Iris pigment epithelial cell (primary cell): ENCODE measurements at regions not wholly inside any gene's neighbourhood (a gene's known extent, or its start where the extent isn't known, plus 50 kb on each side); places are given as distances from the start of the nearest gene placed in this dataset.
"Not testable (repeated sequence)": the region's sequence is repeated elsewhere in the genome, so short reads cannot be mapped to it uniquely, and the experiment has no call there.

Source experiments
- DNase-seq: peaks from one replicate; pipeline ENCODE4 v3.0.0-alpha.2; 2011; ENCODE audit warnings: low read depth

DNA sequence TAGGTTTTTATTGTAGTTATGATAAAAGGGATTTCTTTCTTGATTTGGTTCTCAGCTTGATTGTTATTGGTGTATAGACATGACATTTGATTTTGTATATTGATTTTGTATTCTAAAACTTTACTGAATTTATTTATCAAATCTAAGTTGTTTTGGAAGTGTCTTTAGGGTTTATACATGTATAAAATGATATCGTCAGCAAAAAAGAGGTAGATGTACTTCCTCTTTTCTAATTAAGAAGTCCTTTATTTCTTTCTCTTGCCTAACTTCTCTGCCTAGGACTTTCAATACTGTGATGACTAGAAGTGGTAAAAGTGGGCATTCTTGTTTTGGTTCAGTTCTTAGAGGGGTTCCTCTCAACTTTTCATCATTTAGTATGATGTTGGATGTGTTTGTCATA lies 487.3 kb upstream of the KIF2B start:
- DNase-seq: no peak

DNA sequence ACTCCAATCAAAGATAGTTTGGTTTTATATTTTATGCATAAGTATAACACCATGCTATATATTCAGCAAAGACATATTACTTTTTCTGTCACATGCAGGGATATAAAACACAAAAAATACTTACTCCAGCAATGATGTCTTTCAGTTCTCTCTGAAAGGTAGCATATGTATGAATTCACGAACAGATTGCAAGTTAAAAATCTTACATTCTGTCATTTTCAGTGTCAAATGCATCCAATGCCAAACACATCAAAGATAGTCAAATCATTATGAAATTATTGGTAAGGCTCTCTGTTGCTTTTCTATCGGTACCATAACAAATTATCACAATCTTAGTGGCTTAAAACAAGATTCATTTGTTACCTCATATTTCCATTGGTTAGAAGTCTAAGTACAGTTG lies 492.0 kb upstream of the KIF2B start:
- DNase-seq: no peak

DNA sequence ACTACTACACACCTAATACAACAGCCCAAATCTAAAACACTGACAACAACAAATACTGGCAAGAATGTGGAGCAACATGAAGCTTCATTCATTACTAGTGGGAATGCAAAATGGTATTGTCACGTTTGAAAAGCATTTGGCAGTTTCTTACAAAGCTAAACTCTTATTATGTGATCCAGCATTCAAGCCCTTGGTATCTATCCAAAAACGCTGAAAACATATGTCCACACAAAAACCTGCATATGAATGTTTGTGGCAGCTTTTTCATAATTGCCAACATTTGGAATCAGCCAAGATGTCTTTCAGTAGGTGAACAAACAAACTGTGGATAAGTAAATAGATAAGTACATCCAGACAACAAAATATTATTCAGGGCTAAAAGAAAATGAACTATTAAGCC lies 501.1 kb upstream of the KIF2B start:
- DNase-seq: no peak

DNA sequence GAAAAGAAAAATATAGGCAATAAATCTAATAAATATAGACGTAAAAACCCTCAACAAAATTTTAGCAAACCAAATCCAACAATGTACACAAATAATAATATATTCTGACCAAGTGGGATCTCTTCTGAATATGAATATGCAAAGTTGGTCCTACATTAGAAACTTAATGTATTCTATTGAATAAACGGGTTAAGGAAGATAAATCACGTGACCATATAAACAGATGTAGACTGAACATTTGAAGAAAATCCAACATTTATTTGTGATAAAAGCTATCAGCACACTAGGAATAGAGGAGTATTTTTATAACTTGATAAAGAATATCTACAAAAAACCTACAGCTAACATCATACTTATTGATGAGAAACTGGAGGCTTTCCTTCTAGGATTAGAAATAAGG lies 502.8 kb upstream of the KIF2B start:
- DNase-seq: no peak

DNA sequence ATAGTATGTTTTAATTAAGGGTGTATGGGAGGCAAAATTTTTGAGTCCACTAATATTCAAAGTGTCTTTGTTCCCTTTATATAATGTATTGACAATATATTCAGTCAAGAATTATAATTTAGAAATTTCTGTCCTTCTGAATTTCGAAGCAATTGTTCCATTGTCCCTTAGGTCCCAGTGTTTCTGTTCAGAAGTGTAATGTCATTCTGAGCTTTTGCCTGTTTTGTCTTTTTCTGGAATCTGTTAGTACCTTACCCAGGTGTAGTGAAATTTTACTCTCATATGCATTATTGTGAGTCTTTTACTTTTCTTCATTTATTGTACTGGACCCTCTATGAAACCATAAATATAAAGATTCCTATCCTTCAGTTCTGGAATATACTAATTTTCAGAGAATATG lies 505.7 kb upstream of the KIF2B start:
- no peak for DNase-seq

DNA sequence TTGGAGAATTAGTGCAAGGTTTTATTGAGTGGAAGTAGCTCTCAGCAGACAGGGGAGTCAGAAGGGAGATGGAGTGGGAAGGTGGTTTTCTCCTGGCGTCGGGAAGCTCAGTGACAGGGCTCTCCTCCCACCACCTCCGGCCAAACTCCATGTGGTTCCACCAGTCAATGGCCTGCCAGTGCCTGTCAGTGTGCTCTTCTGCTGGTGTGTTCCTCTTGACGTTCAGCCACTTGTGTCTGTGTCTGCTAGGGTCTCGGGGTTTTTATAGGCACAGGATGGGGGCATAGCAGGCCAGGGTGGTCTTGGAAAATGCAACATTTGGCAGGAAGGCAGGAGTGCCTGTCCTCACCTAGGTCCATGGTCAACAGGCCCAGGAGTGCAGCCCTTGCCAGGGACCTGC lies 506.7 kb upstream of the KIF2B start:
- DNase-seq: no peak

DNA sequence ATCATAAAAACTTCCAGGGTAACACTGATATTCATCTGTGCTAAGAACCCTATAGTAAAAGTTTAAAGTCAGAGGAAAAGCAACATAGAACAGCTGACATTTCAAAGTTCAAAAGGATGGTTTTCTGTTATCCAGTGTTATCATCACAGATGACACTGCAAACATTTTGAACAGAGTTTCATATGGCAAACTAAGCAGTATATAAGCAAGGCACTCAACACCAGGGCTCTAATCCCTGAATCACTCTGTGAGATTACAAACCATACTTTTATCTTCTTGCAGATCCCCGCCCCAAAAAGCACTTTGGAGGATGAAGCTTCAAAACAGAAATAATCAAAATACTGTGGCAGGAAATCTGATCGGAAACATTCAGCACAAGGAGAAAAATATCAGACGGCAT lies 508.2 kb upstream of the KIF2B start:
- no peak for DNase-seq

DNA sequence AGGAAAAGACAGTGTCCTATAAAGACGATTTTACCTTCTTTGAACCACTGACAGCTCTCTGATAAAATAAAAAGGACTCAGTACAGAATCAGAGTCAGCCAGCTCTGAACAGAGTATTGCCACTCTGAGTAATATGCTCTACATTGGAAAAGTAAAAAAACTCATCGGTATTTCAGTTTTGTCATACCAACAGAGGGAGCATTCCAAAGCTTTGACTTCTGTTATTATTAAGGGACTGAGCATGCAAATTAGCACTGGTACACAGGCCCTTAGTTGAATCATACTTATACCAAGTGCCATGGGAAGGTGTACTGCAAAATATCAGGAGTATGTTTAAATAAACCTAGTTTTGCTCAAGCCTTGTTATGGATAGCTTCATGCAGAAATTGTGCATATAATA lies 509.0 kb upstream of the KIF2B start:
- no peak for DNase-seq

DNA sequence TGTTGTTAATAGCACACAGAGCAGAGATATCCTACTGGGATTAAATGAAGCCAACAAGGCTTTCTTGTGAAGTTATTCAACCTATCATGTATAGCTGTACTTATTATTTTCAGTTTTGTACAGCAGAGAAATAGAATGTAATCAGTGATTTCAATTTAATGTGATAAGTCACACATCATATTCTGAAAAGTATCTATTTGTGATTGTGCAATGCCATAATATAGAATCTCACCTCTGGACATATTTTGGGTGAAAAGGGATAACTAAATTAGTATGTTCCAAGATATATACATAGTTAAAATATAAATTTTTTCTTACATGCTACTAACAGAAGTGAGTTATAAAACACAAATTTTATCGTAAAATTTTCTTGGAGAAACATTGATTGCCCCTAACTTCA lies 544.3 kb upstream of the KIF2B start:
- no peak for DNase-seq

DNA sequence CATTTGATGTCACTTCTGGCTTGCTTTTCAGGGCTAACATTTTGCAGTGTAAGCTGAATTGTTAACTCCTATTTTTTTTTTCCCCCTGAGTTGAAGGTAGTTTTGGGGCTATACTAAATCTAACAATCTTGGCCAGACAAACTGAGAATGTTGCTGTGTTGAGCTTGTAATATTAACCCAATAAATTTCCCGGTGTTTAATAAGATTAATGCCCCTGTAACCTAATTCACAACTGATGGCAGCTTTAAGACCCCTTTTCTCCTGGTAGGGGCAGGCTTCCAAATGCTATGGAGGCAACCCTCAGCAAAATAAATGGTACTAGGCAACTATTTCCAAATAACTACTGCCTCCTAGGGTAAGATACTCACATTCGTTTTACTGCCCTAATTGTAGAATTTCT lies 549.6 kb upstream of the KIF2B start:
- DNase-seq: no peak

DNA sequence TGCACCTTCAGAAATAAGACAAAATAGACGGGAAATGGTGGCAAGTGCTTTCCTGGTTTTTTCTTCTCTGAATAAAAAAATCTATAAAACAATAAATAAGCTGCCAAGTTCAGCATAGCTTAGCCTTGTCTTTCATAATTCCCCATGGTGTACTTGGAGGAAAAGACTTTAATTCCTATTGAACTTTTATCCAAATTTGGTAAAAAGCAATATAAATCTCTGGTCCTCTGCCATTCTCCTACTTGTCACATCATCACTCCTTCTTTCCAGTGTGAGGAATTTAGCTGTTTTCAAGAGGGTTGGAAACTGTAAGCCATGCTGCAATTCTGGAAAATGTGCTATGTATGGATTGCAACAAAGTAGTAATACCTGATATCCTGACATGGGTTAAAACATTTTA lies 551.8 kb upstream of the KIF2B start:
- DNase-seq: no peak

DNA sequence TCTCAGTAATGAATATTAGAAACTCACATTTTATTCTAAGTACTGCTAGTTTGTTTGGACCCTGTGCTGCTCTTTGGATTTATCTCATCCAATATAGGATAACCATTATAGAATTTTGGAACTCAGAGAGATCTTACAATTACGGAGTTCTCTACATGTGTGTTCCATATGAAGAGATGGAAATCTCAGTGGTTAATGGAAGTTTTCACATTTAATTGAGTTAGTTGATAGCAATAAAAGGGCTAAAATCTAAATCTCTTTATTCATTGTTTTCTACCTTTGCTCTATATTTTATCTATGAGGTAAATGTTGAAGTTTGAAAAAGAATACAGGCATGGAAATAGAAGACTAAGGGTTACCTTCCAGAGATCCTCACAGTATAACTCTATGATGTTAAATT lies 558.0 kb upstream of the KIF2B start:
- no peak for DNase-seq

DNA sequence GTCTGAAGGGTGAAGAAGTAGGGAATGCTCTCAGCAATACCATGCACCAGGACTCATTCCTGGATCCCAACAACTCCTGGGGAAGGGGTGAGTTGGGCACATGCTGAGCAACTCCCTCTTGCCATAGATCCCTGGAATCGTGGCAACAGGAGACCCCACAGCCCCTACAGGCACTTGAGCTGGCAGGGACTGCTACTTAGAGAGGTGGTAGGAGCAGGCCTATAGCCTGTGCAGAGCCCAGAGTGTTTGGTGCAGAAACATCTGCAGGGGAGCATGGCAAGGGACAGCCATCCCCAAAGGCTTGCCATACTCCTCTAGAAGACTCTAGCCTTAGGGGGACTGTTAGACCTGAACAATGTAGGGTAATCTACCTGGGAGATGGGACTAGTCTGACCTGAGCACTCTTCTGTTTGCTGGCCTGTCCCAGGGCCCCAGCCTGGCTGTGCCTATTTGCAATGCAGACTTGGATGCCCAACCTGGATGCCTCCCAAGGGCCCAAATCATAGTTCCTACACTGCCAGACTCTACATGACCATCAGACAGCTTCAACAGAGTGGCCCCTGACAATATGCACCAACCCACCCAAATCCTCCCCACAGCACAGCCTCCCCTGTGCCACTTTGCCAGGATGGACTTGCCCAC lies 568.6 kb upstream of the KIF2B start:
- DNase-seq: no peak

DNA sequence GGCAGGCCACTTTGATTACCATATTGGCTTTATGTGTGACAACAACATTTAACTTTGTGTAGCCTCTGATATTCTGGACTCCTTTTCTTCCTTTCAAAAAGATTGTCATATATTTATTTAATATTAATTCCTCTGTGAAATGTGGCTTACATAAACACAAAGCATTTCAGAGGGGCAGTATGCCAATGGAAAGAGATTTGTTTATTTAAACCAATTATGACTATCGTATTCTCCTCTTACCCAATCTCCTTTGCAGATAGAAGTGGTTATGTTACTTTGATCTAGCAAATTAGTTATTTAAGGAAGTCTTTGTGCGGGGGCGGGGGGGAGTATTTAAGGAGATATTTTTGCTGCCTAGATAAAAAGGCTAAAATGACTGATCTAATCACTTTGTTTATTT lies 573.7 kb upstream of the KIF2B start:
- DNase-seq: no peak

DNA sequence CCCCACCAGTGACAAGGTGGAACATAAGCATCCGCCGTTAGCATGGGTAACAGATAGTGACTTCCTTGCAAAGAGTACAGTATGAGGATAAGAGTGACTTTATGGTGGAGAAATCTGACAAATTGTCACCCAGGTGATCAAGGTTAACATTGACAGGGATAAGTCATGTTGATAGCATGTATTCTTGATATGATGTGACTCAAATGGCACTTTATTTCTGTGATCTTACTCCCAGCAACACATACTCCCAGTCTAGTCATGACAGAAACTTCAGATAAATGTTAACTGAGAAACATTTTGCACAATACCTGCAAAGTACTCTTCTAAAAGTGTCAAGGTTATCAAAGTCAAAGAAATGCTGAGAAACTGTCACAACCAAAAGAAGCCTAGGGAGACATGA lies 588.6 kb upstream of the KIF2B start:
- no peak for DNase-seq

DNA sequence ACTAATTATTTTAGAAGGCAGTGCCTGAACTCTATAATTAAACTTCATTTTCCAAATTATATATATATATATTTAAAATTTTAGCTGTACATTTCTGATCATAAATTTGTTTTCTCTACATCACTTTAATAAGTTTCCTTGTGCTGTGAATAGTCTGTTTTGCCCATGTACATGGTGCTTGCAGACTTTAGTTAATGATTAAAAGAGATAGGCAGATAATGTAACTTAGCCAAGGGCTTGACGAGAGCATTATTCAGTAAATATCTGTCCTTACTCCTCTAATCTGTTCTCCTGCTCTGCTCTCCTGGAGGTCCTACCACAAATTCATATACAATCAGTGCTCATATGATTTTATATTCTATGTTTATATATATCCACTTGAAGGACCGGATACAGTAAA lies 595.2 kb upstream of the KIF2B start:
- no peak for DNase-seq

DNA sequence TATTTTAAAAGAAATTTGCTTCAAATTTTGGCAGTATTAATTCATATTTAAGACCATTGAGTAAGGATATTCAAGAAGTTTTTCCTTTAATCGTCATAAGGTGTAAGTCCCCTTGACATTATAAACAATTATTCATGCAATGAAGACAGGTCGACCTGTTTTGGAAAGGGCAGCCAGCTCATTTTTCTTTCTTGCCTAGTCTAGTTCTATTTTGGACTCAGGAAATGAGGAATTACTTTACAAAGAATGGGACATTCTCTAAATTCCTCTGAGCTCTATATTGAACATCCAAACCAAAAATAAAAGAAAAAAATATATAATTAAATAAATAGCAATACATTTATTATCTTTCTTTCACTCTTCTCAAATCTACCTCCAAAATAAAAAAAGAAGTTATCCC lies 595.6 kb upstream of the KIF2B start:
- DNase-seq: no peak

DNA sequence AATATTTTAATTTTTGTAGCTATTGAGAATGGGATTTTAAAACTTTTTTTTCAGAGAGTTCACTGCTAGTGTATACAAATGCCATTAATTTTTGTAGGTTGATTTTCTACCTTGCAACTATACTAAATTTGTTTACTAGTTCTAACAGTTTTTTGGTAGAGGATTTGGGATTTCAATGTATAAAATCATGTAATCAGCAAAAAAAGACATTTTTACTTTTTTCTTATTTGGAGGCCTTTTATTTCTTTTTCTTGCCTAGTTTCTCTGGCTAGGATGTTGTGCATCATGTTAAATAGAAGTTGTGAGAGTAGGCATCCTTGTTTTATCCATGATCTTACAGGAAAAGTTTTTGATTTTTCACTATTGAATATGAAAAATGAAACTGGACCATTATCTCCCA lies 602.9 kb upstream of the KIF2B start:
- no peak for DNase-seq

DNA sequence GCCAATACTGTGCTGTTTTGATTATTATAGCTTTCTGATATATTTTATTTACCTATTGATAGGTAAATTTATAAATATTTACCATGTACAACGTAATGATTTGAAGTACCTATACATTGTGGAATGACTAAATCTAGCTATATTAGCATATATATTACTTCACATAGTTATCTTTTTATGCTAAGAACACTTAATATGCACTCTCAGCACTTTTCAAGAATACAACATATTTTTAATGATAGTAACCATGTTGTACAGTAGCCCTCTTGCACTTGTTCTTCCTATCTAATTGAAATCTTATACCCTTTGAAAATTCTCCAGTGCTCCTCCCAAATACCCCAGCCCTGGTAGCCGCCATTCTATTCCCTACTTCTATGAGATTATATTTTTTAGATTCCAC lies 604.0 kb upstream of the KIF2B start:
- no peak for DNase-seq

DNA sequence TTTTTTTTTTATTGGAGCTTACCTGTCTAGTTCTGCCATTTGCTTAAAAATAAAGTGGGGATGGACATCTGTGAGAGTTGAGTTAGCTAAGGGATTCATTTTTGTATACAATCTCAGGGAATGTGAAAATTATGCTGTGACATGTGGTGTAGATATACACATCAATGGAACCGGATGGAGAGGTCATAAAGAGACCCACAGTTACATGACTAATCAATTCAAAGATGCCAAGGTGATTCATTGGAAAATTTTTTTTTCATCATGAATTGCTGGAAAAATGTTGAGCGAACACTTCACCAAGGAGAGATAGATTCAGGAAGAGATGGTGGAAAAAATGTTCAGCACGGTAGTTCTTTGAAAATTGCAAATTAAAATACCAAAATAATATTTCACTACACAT lies 605.4 kb upstream of the KIF2B start:
- no peak for DNase-seq

DNA sequence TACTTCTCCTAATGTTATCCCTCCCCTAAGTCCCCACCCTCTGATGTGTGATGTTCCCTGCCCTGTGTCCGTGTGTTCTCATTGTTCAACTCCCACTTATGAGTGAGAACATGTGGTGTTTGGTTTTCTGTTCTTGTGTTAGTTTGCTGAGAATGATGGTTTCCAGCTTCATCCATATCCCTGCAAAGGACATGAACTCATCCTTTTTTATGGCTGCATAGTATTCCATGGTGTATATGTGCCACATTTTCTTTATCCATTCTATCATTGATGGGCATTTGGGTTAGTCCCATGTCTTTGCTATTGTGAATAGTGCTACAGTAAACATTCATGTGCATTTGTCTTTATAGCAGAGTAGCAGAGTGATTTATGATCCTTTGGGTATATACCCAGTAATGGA lies 613.8 kb upstream of the KIF2B start:
- DNase-seq: not testable (repeated sequence)

DNA sequence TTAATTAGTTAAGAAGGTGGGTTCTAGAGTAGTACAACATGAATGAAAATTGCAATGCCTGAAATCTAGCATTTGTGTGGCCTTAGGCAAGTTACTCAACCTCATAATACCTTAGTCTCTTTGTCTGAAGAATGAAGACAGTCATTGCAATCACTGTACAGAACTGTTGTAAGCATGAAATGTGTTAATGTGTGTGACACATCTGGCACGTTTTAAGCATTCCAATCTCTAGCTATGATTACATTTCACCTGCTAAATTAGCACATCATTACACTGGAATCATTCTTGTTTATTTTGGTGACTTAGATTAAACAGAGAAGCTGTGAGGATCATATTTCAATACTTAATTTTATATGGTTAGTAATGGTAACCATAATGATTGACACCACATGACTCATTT lies 629.7 kb upstream of the KIF2B start:
- no peak for DNase-seq

DNA sequence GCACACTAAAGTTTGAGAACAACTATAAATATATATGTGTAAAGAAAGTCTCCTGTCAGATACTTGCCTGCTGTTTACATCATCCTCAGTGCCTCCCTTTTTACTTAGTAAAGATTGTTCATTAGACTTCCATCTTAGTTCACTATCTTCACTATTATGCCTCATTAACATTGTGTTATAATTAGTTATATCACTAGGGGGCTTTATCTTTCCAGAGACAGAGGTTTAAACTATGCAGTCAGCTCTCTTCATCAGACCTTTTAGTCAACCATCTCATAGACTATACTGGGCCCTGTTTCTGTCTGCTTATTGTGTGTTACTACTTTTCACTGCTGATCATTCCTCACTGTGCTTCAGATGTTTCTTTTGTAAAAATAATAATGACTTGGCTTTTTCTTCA lies 630.8 kb upstream of the KIF2B start:
- no peak for DNase-seq

DNA sequence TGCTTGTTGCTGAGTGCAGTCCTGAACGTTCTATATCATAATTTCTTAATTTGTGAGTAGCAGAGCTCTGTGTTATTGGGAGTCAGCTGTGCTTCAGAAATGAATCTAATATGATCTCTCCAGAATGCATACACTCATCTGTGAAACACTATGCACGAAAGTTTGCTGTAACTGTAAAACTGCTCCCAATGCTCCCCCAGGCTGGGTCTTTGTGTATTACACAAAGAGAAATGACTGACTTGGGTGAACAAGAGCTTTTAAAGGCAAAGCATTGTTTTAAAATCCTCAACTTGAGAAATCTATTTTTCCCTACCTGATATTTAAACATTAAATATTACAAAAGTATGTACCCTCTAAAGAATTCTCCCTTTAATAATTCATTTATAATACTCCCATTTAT lies 636.7 kb upstream of the KIF2B start:
- no peak for DNase-seq

DNA sequence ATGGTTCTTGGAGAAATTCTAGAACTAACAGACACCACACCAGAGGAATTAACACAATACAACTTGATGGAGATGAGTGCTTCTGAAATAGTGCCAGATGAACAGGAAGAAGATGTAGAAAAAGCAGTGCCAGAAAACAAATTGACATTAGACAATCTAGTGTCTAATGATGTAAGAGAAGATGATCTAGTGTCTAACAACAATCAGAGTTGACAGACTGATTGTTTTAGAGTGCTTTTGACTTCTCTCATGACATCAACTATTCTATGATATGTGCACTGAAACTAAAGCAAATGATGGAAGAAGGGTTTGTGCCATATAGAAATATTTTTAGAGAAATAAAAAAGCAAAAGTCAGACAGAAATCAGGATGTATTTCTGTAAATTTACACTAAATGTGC lies 646.1 kb upstream of the KIF2B start:
- DNase-seq: no peak
